GM12874 (cell line): ENCODE measurements at regions not wholly inside any gene's neighbourhood (a gene's known extent, or its start where the extent isn't known, plus 50 kb on each side); places are given as distances from the start of the nearest gene placed in this dataset.

ENCODE experiments used
- TF ChIP-seq, protein P1 (sequence below): IDR thresholded peaks from 2 replicates; pipeline ENCODE4 v1.5.1; 2011; ENCODE audit warnings: low read depth, mild to moderate bottlenecking, control low read depth, low read length, moderate library complexity; ENCODE audit not compliant: insufficient read depth

DNA sequence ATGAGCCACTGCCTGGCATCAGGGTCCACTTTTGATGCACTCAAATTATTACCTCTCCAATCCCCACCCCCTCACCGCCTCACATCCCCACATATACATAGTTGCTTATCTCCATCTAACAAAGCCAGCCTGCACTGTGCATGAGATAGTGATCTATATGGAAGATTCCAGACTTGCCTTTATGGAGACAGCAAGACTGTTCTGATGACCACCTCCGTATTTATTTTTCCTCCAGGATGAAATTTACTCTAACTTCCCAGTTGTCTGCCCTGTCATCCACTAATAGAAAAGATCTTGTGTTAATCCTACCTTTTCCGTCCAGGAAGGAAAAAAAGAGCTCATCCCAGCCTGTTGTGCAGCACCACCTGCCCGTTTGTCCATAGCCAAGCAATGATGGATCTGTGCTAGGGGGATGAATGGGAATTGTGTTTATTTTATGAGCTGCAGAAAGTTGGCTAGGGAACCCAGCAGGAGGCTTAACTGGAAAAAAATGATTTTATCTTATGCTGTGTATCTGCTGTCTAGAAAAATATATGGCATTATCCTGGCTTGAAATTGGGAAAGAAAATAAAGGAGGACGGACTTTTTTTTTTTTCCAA, 114.5 kb downstream of the CD47 start:
- TF ChIP-seq, protein P1, sequence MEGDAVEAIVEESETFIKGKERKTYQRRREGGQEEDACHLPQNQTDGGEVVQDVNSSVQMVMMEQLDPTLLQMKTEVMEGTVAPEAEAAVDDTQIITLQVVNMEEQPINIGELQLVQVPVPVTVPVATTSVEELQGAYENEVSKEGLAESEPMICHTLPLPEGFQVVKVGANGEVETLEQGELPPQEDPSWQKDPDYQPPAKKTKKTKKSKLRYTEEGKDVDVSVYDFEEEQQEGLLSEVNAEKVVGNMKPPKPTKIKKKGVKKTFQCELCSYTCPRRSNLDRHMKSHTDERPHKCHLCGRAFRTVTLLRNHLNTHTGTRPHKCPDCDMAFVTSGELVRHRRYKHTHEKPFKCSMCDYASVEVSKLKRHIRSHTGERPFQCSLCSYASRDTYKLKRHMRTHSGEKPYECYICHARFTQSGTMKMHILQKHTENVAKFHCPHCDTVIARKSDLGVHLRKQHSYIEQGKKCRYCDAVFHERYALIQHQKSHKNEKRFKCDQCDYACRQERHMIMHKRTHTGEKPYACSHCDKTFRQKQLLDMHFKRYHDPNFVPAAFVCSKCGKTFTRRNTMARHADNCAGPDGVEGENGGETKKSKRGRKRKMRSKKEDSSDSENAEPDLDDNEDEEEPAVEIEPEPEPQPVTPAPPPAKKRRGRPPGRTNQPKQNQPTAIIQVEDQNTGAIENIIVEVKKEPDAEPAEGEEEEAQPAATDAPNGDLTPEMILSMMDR = no peak

DNA sequence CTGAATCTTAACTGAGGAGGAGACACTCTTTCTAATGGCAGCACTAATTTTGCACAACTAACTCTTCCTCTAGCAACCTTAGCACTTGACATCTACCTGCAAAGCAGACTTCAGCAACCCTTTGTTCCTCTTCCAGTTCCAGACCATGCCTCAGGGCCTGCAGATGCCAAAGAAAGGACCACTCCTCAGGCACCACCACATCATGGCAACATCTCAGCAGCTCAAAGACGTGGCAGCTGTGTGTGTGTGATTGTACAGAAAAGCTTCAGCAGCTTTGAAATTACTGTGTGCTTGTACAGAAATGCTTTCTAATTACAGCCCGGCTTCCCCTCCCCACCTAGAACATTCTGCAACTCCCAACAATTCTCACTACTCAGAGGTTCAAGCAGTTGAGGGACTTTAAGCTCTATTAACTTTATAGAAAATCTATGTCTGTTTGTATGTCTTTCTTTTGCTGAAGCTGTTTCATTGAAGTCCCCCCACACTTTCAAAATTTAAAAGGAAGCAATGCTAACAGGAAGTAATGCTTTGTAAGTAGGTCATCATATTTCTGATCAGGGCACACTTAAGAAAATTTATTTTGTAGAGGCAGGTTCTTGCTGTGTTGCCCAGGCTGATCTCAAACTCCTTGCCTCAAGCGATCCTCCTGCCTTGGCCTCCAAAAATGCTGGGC, 115.2 kb downstream of the CD47 start:
- TF ChIP-seq, protein P1 = no peak

DNA sequence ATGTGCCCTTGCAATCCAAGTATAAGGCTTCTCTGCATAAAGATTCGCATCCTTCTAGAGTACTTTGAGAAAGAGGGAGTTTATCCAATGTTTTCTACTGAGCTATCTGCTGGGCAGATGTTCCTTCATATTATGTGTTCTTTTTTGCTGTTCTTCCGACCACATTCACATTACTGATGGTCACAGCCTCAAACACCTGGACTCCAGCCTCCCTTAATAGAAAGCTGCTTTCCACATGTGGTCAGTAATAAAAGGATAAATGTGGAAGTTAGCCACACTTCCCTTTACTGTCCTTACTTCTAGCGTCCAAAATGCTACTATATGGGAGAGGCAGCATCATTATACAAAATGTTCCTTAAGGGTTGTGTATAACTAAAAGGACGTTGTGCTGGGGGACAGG, 116.9 kb downstream of the CD47 start:
- TF ChIP-seq, protein P1 = no peak

DNA sequence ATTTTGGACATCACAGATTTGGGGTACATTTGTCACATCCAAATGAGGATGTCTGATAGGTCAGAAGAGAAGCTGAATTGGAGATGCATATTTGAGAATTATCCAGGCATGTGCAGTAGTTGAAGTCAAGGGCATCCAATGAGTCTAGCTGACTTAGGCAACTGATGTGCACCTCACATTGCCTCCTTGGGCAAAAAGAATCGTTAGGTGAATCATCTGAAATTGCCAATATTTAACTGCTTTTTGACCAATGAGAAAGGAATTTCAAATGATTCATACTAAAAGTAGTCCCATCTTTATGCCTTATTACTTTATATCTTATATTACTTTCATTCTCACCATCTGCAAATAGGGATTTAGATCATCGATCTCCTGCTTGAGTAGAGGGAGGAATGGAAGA, 117.7 kb downstream of the CD47 start:
- TF ChIP-seq, protein P1 = no peak

DNA sequence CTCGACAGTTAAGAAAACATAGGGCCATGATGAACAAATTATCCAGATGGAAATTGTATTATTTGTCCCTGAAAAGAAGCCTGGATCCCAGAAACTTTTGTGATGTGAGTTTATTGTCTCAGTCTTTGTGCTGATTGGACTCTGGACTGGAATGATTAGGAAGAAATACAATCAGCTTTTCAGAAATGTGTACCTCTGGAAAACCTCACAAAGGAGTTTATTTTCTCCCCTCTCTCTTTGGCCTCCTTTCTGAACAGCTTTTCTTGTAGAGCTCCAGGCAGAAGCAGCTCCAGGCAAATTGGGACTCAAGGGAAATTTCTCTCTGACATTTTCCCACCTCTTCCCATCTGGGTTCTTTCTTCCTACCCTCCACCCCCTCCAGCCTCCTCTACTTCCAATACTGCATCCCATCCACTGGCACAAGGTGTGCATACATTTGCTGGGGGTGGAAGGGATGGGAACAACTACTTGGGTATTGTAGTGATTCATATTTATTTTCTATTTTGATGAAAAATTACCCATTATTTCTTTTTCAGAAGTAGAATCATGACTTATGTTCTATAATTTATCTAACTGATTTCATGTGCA, 119.7 kb downstream of the CD47 start:
- TF ChIP-seq, protein P1 = no peak

DNA sequence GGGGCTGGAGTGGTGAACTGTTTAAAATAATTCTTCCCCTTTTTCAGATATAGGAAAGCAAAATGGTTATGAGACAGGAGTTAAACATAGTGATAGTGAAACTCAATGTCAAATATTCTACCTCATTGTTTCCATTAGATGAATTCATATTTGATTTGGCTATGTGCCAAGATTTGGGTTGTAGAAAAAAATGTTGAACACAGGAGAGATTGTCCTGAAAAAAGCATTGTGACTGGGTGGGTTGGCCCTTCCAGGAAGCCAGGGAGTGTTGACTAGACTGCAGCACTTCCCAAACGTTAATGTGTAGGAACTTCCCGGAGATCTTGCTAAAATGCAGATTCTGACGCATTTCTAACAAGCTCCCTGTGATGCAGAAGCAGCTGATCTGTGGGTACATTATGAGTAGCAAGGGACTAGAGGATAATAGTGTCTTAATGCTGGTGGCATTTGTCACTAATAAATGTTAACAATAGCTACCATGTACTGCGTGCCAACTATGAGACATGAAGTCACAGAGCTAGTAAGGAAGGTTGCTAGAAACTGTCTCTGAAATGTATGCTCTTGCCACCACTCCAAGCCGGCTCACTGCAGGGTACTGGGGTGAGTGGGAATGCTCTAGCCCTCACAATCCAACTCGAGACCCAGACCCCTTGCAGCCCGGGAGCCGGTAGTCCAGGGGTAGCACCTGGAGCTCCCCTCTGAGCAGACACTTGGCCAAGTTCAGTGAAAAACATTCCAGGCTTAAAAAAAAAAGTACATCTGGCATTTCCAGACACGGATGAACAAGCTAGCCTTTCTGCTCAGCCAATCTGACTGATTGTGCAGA, 120.6 kb downstream of the CD47 start:
- TF ChIP-seq, protein P1 = no peak

DNA sequence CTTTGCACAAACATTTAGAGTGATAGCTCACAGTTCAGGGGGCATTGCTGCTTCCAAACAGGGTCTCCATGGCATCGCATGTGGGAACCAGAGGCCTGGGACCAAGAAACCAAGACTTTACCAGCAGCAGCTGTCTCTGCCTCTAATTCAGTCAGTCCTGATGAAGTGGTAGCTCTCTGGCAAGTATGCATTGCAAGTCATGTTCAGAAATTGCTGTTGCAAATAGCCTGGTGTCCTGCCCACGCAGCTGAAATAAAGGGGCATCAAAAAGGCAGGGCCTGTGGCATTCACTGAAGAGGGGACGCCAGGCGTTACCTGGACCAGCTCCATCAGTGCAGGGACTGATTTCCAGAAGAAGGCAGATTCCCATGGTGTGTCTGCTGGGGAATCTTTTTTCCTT, 121.3 kb downstream of the CD47 start:
- TF ChIP-seq, protein P1 = no peak
